DMS53 treated with DMSO at 0.1 percent for 48 hours (cell line): ENCODE measurements at regions not wholly inside any gene's neighbourhood (a gene's known extent, or its start where the extent isn't known, plus 50 kb on each side); places are given as distances from the start of the nearest gene placed in this dataset.

ENCODE experiments used
- DNase-seq: peaks from one replicate; lab custom pipeline; 2025; ENCODE audit not compliant: unreplicated experiment; lab: John Stamatoyannopoulos, UW

GRCh38 chr9:135251996-135252760 lies 164.7 kb downstream of the OLFM1 start:
- DNase-seq = no peak

GRCh38 chr9:135252980-135253304 lies 165.5 kb downstream of the OLFM1 start:
- DNase-seq = no peak

GRCh38 chr9:135253305-135254004 lies 166.0 kb downstream of the OLFM1 start:
- no peak for DNase-seq

- no peak for DNase-seq
Measured at GRCh38 chr9:135254176-135255032, 166.9 kb downstream of the OLFM1 start.

GRCh38 chr9:135255033-135255840 lies 167.8 kb downstream of the OLFM1 start:
- no peak for DNase-seq

- DNase-seq = no peak
Measured at GRCh38 chr9:135255841-135256580, 168.5 kb downstream of the OLFM1 start.

GRCh38 chr9:135256581-135257354 lies 169.3 kb downstream of the OLFM1 start:
- no peak for DNase-seq

GRCh38 chr9:135258461-135258860 lies 171.0 kb downstream of the OLFM1 start:
- no peak for DNase-seq

- DNase-seq = no peak
Measured at GRCh38 chr9:135259273-135259672, 171.8 kb downstream of the OLFM1 start.

DNA sequence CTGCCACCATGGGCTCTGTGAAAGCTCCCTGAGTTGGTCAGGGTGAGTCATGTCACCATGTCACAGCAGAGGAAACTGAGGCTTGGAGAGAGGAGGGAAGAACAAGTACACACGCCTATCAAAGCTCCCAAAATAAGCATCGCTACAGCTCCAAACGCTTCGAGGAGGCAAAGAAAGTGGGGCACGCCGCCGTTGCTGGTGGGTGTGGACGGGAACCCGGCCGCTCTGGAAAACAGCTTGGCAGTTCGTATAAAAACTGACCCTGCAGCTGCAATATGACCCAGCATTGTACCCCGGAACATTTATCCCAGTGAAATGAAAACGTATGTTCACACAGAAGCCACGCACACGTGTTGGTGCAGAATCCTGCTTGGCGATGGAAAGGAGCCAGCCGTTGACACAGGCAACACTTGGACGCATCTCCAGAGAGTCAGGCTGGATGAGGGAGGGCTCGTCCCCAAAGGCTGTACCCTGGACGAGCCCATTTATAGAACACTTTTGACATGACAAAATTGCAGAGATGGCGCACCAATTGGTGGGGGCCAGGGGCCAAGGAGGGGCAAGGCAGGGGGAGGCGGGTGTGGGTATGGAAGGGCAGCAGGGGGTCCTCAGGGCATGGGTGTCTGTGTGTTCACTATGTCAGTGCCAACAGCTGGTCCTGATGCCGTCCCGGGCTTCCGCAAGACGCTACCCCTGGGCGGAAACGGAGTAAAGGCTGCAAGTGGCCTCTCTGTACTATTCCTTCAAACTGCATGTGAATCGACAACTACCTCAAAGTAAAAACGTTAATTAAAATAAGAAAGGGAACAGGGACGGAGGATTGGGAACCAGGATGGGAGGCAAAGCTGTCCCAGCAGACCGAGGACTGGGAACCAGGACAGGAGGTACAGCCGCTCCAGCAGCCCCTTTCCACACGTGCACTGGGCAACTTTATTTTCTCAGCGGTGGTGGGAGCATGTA lies 173.0 kb downstream of the OLFM1 start:
- DNase-seq = no peak

GRCh38 chr9:135262248-135262647 lies 174.8 kb downstream of the OLFM1 start:
- DNase-seq = no peak

DNA sequence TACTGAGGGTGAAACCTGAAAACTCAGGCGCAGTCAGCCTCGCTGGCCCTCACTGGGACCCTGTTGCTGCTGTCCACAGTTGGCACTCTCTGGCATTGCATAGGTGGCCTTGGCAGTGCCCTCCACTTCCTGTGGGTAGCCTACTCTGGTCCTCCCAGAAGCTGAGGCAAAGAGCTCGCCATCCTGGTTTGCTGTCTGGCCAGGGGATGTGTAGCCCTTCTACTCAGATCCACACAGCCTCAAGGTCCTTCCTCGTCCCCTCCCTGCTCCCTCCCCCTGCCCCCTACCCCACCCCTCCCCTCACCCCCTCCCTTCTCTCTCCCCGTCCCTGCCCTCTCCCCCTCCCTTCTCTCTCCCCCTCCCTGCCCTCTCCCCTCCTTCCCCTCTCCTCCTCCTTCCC lies 176.0 kb downstream of the OLFM1 start:
- DNase-seq = no peak

DNA sequence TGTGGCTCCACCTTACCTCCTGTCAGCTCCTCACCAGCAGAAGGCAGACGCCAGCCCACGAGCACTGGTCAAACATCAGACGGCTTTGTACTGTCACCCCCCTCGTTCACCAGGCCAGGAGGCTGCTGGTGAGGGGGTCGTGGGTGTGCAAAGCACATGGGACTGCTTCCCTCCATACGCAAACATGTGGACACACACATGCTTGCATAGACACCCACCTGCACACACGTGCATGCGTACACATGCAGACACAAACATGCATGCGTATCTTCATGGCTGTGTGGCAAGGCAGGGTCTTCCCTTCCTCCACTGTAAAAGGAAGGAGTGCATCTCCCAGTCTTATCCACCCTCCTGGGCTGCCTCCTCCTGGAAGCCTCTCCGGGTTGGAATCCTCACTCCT lies 178.5 kb downstream of the OLFM1 start:
- DNase-seq = no peak

DNA sequence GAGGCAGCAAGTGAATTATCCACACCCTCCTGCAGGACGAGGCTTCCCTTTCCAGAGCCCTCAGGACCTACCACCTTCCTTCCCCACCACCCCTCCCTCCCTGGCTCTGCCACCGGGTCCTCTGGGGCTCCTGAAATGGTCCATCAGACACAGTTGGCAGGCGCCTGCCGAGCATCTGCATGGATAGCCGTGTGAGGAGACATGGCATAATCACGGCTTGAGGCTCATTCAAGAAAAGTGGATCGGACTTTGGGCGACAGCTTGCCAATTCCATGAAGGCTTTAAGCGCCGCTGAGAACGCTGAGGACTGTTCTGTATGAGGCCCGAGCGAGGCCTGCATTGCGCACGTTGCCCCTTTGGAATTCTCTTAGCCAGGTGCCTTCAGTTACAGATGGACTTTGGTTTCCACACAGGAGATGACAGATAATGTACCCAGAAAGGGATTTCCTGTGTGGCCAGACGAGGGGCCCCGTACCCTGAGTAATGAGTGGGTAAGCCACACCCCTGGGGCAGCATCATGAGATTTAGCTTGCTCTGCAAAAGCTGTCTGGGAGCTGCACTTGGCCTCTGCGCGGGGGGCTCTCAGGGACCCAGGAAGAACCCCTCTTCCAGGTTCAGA lies 179.8 kb downstream of the OLFM1 start:
- DNase-seq = no peak

GRCh38 chr9:135268031-135268430 lies 180.6 kb downstream of the OLFM1 start:
- no peak for DNase-seq

GRCh38 chr9:135268981-135269380 lies 181.5 kb downstream of the OLFM1 start:
- DNase-seq = no peak

- no peak for DNase-seq
Measured at GRCh38 chr9:135269912-135270830, 182.7 kb downstream of the OLFM1 start.
